GM20000 (cell line): ENCODE measurements at regions not wholly inside any gene's neighbourhood (a gene's known extent, or its start where the extent isn't known, plus 50 kb on each side); places are given as distances from the start of the nearest gene placed in this dataset.

Experiments used
- DNase-seq: peaks from one replicate; pipeline ENCODE4 v3.0.0; 2012; ENCODE audit warnings: low spot score
- CTCF ChIP-seq: IDR thresholded peaks from 2 replicates; pipeline ENCODE4 v1.5.1; 2012; ENCODE audit warnings: mild to moderate bottlenecking, control low read depth; ENCODE audit errors: extremely low read depth, missing control alignments

GRCh38 chr1:115560027-115560426 is 81.7 kb upstream of the VANGL1 start:
- TF ChIP-seq CTCF, result no peak
- no peak for DNase-seq

DNA sequence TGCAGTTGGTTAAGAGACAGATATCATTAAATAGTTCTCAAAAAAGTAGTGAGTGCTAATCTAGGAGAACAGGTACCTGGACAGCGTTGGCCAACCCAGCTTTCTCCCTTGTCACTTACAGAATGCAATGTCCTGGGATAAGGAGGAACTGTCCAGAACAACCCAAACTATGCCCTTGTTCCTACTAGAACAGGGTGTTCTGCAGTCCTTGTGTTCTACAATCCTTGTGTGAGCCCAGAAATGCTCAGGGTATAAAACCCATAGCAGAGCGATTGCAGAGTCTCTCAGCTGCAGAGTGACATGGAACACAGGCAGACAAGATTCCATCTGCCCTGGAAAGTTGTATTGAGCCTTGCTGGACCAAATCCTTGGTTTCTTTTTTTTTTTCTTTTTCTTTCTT is 83.5 kb upstream of the VANGL1 start:
- no peak for TF ChIP-seq CTCF

GRCh38 chr1:115557715-115558114 is 84.1 kb upstream of the VANGL1 start:
- TF ChIP-seq CTCF, result no peak
- DNase-seq, result no peak

More for the DNA sequence above, 83.5 kb upstream of the VANGL1 start:
- DNase-seq, result no peak

DNA sequence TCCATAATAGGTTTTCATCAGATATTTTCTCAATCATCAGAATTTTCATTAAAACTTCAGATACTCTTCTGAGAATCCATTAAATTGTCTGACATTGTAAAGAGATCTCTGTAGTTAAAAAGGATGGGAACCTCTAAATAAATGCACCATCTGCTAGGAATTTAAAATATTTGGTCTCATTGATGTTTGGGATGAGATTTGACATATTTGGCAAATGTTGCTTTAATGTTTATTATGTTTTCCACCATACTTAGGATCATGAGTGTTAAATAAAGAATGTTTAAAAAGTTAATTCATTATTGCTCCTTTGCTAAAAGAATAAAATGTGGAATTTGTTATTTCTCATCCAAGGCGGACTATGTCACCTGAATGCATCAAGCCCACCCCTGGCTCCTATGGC is 85.5 kb upstream of the VANGL1 start:
- DNase-seq, result no peak
- no peak for TF ChIP-seq CTCF

DNA sequence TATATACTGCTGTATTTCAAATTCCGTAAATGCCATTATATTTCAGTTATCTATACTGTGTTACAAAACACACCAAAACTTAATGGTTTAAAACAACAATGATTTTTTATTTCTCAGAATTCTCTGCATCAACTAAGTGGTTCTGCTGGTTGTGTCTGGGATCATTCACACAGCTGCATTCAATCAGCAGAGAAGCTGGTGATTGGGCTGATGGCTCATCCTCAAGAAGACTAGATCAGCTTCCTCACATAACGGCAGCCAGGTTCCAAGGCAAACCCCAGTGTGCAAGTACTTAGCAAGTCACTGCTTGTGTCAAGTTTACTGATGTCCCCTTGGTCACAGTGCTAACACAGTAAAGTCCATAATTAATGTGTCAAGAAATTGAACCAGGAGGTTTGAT is 86.3 kb upstream of the VANGL1 start:
- no peak for TF ChIP-seq CTCF
- DNase-seq, result no peak

- no peak for TF ChIP-seq CTCF
- no peak for DNase-seq
These were observed 94.1 kb upstream of the VANGL1 start for GRCh38 chr1:115547696-115548095.

DNA sequence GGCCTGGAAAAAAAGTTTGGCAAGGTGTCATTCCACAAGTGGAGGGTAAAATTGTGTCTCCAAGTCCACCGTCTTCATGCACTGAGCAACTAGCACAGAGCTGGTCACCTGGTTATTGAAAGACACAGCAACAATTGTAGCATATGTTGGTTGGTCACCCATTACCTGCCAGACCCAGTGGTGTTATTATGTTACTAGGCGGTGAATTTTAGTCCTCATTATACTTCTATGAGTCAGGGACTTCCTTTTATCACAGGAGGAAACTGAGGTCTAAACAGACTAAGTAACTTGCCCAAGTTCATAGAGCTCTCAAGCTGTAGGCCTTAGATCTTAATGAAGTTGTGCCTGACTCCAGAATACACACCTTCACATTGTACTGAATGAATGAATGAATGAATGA is 94.9 kb upstream of the VANGL1 start:
- no peak for DNase-seq
- no peak for TF ChIP-seq CTCF
